RPMI7951 (cell line): ENCODE measurements at regions not wholly inside any gene's neighbourhood (a gene's known extent, or its start where the extent isn't known, plus 50 kb on each side); places are given as distances from the start of the nearest gene placed in this dataset.

Experiments used
- DNase-seq: peaks from one replicate; pipeline ENCODE4 v3.0.0-alpha.2; 2012; ENCODE audit warnings: low read depth

DNA sequence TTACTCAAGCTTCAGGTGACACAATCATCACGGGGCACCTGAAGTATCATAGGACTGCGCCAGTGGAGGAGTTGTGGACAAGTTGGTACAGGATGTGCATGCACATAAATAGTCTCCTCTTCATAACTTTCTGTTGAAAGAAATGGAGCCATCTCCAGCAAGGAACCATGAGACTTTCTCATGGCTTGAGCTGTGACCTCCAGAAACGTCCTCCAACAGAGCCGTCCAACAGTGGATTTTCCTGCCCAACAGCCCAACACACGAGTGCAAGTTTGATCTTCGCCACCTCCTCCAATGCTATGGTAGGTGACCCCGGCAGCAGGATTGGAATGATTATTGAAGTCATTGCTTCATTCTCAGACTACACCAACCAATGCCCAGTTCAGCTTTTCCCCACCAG lies 105.1 kb upstream of the ZNF507 start:
- DNase-seq, result no peak

- no peak for DNase-seq
These were observed 104.1 kb upstream of the ZNF507 start for GRCh38 chr19:32241306-32241705.

DNA sequence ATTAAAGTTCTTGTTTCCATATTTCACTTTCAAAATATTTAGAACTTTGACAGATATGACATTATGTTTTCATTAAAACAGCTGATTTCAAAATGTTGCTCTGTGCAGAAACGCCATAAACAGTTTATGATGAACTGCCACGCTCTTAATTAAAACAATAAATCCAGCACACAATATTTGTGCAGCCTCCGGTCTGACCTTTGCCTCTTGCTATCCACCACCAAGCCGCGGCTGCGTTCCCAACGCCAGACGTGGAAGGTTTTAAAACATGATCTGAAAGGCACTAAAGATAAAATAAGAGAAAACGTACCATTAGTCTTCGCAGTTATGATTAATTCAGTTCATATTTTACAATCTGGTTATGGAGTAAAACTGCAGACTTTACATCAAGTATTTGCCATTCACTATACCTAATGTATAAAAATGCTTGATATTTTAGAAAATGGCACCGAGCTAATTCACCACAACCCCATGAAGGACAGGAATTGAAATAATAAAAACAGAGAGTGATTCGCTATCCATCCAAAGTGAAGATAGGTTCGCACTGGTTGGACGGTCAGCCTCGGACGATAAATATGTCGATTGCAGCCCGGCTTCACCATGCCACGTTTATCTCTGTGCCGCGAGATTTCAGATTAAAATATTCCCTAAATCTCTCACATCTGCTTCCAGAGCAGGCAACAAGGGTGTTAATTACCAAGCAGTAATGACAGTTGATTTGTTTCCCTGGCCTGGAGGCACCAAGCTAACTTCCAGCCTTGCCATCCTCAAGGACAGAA lies 103.3 kb upstream of the ZNF507 start:
- DNase-seq, result no peak

DNA sequence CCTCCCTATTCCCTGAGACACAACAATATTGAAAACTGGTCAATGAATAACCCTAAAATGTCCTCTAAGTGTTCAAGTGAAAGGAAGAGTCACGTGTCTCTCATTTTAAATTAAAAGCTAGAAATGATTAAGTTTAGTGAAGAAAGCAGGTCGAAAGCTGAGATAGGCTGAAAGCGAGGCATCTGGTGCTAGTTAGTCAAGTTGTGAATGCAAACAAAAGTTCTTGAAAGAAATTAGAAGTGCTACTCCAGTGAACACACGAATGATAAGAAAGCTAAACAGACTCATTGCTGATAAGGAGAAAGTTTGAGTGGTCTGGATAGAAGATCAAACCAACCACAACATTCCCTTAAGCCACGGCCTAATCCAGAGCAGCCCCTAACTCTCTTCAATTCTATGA lies 99.4 kb upstream of the ZNF507 start:
- no peak for DNase-seq

- no peak for DNase-seq
These were observed 93.6 kb upstream of the ZNF507 start for GRCh38 chr19:32251634-32252332.

GRCh38 chr19:32252333-32252669 lies 93.1 kb upstream of the ZNF507 start:
- DNase-seq, result no peak

- no peak for DNase-seq
These were observed 91.5 kb upstream of the ZNF507 start for GRCh38 chr19:32253683-32254508.

DNA sequence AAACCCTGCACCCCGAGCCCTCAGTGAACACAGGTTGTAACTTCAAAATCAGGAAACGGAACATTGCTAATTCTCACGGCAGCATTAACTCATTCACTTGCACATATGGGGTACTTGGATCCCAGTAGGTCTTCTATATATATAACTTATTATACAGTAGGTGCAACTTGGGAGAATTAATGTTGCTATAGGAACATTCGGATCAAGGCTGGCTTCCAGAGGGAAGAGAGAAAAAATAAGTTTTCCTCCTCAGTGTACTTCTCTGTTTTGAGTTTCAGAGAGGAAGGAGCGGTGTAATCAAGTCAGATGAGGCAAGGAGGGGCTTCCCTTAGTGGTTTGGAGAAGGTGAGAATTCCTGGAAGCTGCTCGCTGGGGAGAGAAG lies 90.9 kb upstream of the ZNF507 start:
- no peak for DNase-seq

GRCh38 chr19:32255536-32256295 lies 89.7 kb upstream of the ZNF507 start:
- DNase-seq, result no peak

- DNase-seq, result no peak
These were observed 89.0 kb upstream of the ZNF507 start for GRCh38 chr19:32256341-32256975.

GRCh38 chr19:32257326-32258073 lies 87.9 kb upstream of the ZNF507 start:
- no peak for DNase-seq

DNA sequence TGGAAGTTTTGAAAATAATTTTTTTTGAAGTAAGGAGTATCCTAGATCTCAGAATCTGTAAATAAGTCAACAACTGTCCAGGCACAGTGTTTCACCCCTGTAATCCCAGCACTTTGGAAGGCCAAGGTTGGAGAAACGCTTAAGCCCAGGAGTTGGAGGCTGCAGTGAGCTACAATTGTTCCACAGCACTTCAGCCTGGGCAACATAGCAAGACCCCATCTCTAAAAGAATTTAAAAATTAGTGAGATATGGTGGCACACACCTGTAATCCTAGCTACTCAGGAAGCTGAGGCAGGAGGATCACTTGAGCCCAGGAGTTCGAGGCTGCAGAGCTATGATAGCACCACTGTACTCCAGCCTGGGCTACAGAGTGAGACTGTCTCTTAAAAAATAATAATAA lies 87.2 kb upstream of the ZNF507 start:
- DNase-seq, result no peak

DNA sequence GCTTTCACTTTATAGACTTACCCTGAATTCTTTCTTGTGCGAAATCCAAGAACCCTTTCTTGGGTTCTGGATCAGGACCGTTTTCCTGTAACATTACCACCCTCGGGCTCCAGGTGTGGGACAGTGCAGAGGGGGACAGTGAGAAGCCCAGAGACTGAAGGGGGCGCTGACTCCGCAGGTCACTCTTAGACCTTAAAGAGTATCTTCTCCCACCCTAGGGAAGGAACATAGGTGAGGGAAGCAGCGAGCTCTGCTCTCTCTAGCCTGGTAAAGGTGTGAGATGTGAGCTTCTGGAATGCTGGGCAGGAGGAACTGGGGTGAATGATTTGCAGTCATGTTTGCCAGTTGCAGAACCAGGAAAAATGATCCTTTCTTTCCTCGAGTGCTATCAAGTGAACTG lies 80.8 kb upstream of the ZNF507 start:
- no peak for DNase-seq

GRCh38 chr19:32265995-32266394 lies 79.4 kb upstream of the ZNF507 start:
- DNase-seq, result no peak

GRCh38 chr19:32266460-32266859 lies 79.0 kb upstream of the ZNF507 start:
- no peak for DNase-seq

- no peak for DNase-seq
These were observed 77.0 kb upstream of the ZNF507 start for GRCh38 chr19:32268381-32268780.

DNA sequence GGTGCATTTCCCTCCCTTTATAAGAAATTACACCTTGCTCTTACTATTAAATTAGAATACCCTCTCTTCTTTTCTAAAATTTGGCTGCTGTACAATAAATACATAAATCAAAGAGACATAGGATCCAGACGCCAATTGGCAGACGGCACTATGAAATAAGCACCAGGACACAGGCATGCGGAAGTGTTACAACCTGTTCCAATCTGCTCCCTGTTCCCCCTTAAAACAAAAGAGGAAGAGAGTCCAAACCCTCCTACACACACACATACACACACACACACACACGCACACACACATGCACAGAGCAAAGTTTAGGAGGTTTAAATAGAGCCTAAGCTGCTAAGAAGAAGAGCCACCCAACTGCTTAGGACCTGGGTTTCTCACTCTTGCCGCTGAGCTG lies 75.6 kb upstream of the ZNF507 start:
- no peak for DNase-seq

DNA sequence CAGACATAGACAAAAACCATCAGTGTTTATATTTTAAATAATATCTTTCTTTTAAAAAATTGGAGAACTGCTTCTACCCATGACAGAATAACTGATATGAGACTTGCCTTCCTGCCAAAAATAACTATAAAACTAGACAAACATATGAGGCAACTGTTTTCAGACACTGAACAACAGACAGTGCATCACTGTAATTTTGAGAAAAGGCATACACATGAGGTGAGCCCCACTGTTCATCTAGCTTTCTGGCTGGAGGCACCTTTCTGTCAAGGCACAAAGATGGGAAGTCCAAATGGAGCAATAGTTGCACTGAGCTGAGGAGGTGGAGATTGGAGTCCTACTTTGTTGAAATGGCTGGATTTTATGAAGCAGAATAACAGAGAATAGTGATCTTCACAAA lies 71.9 kb upstream of the ZNF507 start:
- no peak for DNase-seq

DNA sequence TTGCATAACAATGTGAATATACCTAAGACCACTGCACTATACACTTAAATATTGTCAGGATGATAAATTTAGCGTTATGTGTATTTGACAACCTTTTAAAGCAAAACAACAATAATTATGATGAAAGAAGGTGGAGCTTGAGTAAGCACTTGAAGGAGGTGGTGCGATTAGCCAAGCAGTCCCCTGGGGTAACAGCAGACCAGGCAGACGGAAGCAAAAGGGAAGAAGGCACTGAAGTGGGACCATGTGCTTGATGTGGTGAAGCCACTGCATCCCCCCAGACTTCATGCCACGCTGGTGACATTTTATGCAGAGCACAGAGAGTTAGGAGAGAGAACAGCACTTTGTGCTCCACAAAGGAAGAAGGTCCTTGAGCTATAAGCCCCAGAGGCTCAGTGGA lies 58.3 kb upstream of the ZNF507 start:
- DNase-seq, result no peak

DNA sequence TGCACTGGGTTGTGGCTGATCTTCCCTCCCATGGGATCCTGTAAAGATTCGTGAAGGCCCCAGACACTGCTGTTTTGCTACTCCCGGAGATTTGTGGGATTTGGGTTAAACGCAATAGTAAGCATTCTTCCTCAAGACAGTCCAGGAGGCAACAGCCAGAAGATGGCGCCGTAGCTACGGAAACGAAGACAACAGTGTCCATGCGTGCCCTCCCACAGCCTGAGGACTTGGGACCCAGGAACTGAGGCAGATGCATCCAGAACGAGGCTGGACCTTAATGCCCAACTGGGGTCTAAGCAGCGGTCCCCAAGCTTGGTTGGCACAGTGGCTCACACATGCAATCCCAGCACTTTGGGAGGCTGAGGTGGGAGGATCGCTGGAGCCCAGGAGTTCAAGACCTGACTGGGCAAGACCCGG lies 57.6 kb upstream of the ZNF507 start:
- peak; percentile 58 for DNase-seq
